ENCODE measurements at regions not wholly inside any gene's neighbourhood (a gene's known extent, or its start where the extent isn't known, plus 50 kb on each side); places are given as distances from the start of the nearest gene placed in this dataset.

- no peak for TF ChIP-seq GABPA (IDR thresholded peaks at IDR 0.05 in 1 of 2, conservative IDR thresholded peaks at IDR 0.05 in 1 of 2)
- TF ChIP-seq, protein P1, sequence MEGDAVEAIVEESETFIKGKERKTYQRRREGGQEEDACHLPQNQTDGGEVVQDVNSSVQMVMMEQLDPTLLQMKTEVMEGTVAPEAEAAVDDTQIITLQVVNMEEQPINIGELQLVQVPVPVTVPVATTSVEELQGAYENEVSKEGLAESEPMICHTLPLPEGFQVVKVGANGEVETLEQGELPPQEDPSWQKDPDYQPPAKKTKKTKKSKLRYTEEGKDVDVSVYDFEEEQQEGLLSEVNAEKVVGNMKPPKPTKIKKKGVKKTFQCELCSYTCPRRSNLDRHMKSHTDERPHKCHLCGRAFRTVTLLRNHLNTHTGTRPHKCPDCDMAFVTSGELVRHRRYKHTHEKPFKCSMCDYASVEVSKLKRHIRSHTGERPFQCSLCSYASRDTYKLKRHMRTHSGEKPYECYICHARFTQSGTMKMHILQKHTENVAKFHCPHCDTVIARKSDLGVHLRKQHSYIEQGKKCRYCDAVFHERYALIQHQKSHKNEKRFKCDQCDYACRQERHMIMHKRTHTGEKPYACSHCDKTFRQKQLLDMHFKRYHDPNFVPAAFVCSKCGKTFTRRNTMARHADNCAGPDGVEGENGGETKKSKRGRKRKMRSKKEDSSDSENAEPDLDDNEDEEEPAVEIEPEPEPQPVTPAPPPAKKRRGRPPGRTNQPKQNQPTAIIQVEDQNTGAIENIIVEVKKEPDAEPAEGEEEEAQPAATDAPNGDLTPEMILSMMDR (IDR thresholded peaks at IDR 0.05; ENCODE audit: low read depth, low read length, missing input control) = no peak
- no peak for TF ChIP-seq JUND (IDR thresholded peaks at IDR 0.05)
- no peak for TF ChIP-seq RXRA (IDR thresholded peaks at IDR 0.05)
- TF ChIP-seq MAX (IDR thresholded peaks at IDR 0.05) = no peak
- TF ChIP-seq YY1 (IDR thresholded peaks at IDR 0.05) = no peak
- TF ChIP-seq, protein P2, sequence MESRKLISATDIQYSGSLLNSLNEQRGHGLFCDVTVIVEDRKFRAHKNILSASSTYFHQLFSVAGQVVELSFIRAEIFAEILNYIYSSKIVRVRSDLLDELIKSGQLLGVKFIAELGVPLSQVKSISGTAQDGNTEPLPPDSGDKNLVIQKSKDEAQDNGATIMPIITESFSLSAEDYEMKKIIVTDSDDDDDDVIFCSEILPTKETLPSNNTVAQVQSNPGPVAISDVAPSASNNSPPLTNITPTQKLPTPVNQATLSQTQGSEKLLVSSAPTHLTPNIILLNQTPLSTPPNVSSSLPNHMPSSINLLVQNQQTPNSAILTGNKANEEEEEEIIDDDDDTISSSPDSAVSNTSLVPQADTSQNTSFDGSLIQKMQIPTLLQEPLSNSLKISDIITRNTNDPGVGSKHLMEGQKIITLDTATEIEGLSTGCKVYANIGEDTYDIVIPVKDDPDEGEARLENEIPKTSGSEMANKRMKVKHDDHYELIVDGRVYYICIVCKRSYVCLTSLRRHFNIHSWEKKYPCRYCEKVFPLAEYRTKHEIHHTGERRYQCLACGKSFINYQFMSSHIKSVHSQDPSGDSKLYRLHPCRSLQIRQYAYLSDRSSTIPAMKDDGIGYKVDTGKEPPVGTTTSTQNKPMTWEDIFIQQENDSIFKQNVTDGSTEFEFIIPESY (IDR thresholded peaks at IDR 0.05) = no peak
- TF ChIP-seq REST (IDR thresholded peaks at IDR 0.05) = no peak
- TF ChIP-seq RAD21 (IDR thresholded peaks at IDR 0.05) = no peak
- TF ChIP-seq ATF3 (IDR thresholded peaks at IDR 0.05) = no peak
- no peak for TF ChIP-seq SP1 (IDR thresholded peaks at IDR 0.05)
Observed at GRCh38 chr13:31477961-31478360, 261.4 kb upstream of the RXFP2 start.
